KBM-7 (cell line): ENCODE measurements at regions not wholly inside any gene's neighbourhood (a gene's known extent, or its start where the extent isn't known, plus 50 kb on each side); places are given as distances from the start of the nearest gene placed in this dataset.
A peak's percentile ranks its signal among the peaks of the same experiment; 100 is the strongest.
"Not testable (repeated sequence)": the region's sequence is repeated elsewhere in the genome, so short reads cannot be mapped to it uniquely, and the experiment has no call there.

ENCODE experiments used
- DNase-seq: peaks from one replicate; pipeline ENCODE4 v3.0.0-alpha.2; 2015
- in situ Hi-C: fragments of 300-500 bp; cut with MboI; formaldehyde crosslinking; loops from 2 replicates; pipeline ENCODE4 v1.14.3; 2020; ENCODE audit warnings: low sequenced_read_pairs, low pct_unique_long_range_greater_than_20kb, mixed read lengths

- in situ Hi-C loops = no loop called here
- no peak for DNase-seq
Observed at GRCh38 chr15:26212109-26212508, 349.0 kb upstream of the ATP10A start.

GRCh38 chr15:26210980-26211379 is 347.9 kb upstream of the ATP10A start:
- DNase-seq = no peak
- in situ Hi-C loops = no loop called here

- DNase-seq = no peak
- in situ Hi-C loops = no loop called here
Observed at GRCh38 chr15:26201177-26201858, 338.2 kb upstream of the ATP10A start.

GRCh38 chr15:26200427-26200826 is 337.3 kb upstream of the ATP10A start:
- DNase-seq = no peak
- in situ Hi-C loops = no loop called here

GRCh38 chr15:26197719-26198118 is 334.6 kb upstream of the ATP10A start:
- DNase-seq = no peak

GRCh38 chr15:26197060-26197459 is 333.9 kb upstream of the ATP10A start:
- in situ Hi-C loops = no loop called here
- no peak for DNase-seq

More at GRCh38 chr15:26197719-26198118, 334.6 kb upstream of the ATP10A start:
- in situ Hi-C loops = no loop called here

GRCh38 chr15:26191193-26191592 is 328.1 kb upstream of the ATP10A start:
- in situ Hi-C loops = no loop called here

GRCh38 chr15:26186138-26186537 is 323.0 kb upstream of the ATP10A start:
- in situ Hi-C loops = not testable (repeated sequence)

More at GRCh38 chr15:26191193-26191592, 328.1 kb upstream of the ATP10A start:
- no peak for DNase-seq

GRCh38 chr15:26182441-26182840 is 319.3 kb upstream of the ATP10A start:
- in situ Hi-C loops = no loop called here
- no peak for DNase-seq

More at GRCh38 chr15:26186138-26186537, 323.0 kb upstream of the ATP10A start:
- not testable (repeated sequence) for DNase-seq

- in situ Hi-C loops = no loop called here
- DNase-seq = peak; percentile 4
Observed at GRCh38 chr15:26179906-26180305, 316.8 kb upstream of the ATP10A start.

- no peak for DNase-seq
- in situ Hi-C loops = no loop called here
Observed at GRCh38 chr15:26178640-26179220, 315.6 kb upstream of the ATP10A start.

GRCh38 chr15:26177816-26178215 is 314.7 kb upstream of the ATP10A start:
- in situ Hi-C loops = no loop called here
- DNase-seq = no peak

- in situ Hi-C loops = no loop called here
- no peak for DNase-seq
Observed at GRCh38 chr15:26176831-26177230, 313.7 kb upstream of the ATP10A start.

- no peak for DNase-seq
- in situ Hi-C loops = no loop called here
Observed at GRCh38 chr15:26171266-26171665, 308.1 kb upstream of the ATP10A start.

GRCh38 chr15:26166429-26166828 is 303.3 kb upstream of the ATP10A start:
- in situ Hi-C loops = no loop called here
- DNase-seq = peak; percentile 52

GRCh38 chr15:26165546-26165945 is 302.4 kb upstream of the ATP10A start:
- in situ Hi-C loops = no loop called here
- no peak for DNase-seq

- DNase-seq = no peak
- in situ Hi-C loops = no loop called here
Observed at GRCh38 chr15:26160343-26160742, 297.2 kb upstream of the ATP10A start.

- no peak for DNase-seq
- in situ Hi-C loops = no loop called here
Observed at GRCh38 chr15:26158176-26158575, 295.0 kb upstream of the ATP10A start.

GRCh38 chr15:26157081-26157480 is 294.0 kb upstream of the ATP10A start:
- DNase-seq = no peak
- in situ Hi-C loops = no loop called here

- DNase-seq = no peak
- in situ Hi-C loops = no loop called here
Observed at GRCh38 chr15:26156051-26156450, 292.9 kb upstream of the ATP10A start.
